Endothelial cell (in vitro differentiated cells): ENCODE measurements at regions not wholly inside any gene's neighbourhood (a gene's known extent, or its start where the extent isn't known, plus 50 kb on each side); places are given as distances from the start of the nearest gene placed in this dataset.

ENCODE experiments used
- DNase-seq: peaks from one replicate; pipeline ENCODE4 v3.0.0; 2021; ENCODE audit warnings: low spot score
- H3K27ac Mint-ChIP-seq: one replicate; pipeline ENCODE4 v1.8.0; 2021; ENCODE audit warnings: mixed read lengths, inconsistent platforms; ENCODE audit not compliant: unreplicated experiment
- H3K27me3 Mint-ChIP-seq: one replicate; pipeline ENCODE4 v1.8.0; 2021; ENCODE audit warnings: mild to moderate bottlenecking, moderate library complexity, mixed read lengths, inconsistent platforms; ENCODE audit not compliant: unreplicated experiment
- H3K36me3 Mint-ChIP-seq: one replicate; pipeline ENCODE4 v1.8.0; 2021; ENCODE audit warnings: mild to moderate bottlenecking, low read depth, mixed read lengths, inconsistent platforms; ENCODE audit not compliant: unreplicated experiment
- H3K4me1 Mint-ChIP-seq: one replicate; pipeline ENCODE4 v1.8.0; 2021; ENCODE audit warnings: mild to moderate bottlenecking, mixed read lengths, inconsistent platforms; ENCODE audit not compliant: unreplicated experiment
- H3K4me3 Mint-ChIP-seq: one replicate; pipeline ENCODE4 v1.8.0; 2021; ENCODE audit warnings: mild to moderate bottlenecking, mixed read lengths, inconsistent platforms; ENCODE audit not compliant: unreplicated experiment
- H3K9me3 Mint-ChIP-seq: one replicate; pipeline ENCODE4 v1.8.0; 2021; ENCODE audit warnings: mixed read lengths, inconsistent platforms; ENCODE audit not compliant: unreplicated experiment
- TF ChIP-seq, protein P1 (sequence below): fragments of 200-600 bp; sonication (generic); IDR thresholded peaks from one replicate; pipeline ENCODE4 v1.5.0; 2021; ENCODE audit warnings: antibody characterized with exemption; ENCODE audit not compliant: unreplicated experiment

DNA sequence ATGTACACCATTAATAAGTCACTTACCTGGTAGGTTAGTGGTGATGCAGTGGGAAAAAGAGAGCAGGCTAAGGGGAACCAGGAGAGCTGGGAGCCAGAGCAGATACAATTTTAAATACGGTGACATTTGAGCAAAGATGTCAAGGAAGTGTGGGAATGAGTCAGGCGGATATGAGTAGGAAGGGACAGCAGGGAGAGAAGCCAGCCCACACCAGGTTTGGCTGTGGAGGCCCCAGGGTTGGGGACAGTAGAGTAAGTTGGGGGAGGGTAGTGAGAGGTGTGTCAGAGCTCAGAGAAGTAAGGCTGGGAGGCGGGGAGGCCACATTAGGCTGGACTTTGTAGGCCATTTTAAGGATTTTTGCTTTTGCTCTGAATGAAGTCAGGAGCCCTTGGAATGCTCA, 482.0 kb downstream of the DISC1 start:
- no peak overlapping the region for H3K27ac Mint-ChIP-seq
- TF ChIP-seq, protein P1, sequence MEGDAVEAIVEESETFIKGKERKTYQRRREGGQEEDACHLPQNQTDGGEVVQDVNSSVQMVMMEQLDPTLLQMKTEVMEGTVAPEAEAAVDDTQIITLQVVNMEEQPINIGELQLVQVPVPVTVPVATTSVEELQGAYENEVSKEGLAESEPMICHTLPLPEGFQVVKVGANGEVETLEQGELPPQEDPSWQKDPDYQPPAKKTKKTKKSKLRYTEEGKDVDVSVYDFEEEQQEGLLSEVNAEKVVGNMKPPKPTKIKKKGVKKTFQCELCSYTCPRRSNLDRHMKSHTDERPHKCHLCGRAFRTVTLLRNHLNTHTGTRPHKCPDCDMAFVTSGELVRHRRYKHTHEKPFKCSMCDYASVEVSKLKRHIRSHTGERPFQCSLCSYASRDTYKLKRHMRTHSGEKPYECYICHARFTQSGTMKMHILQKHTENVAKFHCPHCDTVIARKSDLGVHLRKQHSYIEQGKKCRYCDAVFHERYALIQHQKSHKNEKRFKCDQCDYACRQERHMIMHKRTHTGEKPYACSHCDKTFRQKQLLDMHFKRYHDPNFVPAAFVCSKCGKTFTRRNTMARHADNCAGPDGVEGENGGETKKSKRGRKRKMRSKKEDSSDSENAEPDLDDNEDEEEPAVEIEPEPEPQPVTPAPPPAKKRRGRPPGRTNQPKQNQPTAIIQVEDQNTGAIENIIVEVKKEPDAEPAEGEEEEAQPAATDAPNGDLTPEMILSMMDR, result no peak
- peaks cover 1% of the 10 kb centered on the region for H3K27me3 Mint-ChIP-seq
- no peak overlapping the region for H3K4me3 Mint-ChIP-seq
- H3K9me3 Mint-ChIP-seq, result no peaks in the 10 kb centered on the region
- H3K4me1 Mint-ChIP-seq, result peaks cover 4% of the 10 kb centered on the region
- DNase-seq, result no peak
- H3K36me3 Mint-ChIP-seq, result no peaks in the 10 kb centered on the region

DNA sequence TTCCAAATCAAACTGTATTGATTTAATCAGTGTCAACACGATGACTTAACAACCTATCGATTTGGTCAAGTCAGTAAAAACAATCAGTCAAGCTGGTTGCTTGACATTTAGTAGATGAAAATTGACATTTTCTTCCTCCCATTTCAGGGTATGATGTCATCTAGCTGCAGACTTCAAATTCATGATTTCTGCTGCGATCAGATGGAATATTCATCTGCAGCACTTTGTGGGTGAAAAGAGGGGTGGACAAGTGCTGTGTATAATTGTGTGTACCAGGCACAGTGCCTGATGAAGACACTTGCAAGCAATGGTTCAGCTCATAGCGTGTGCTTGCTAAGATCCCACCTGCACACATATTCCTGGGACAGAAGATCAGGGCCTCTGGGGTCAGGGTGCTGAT, 479.8 kb downstream of the DISC1 start:
- H3K9me3 Mint-ChIP-seq, result no peaks in the 10 kb centered on the region
- H3K27me3 Mint-ChIP-seq, result peaks cover 3% of the 10 kb centered on the region
- no peak overlapping the region for H3K27ac Mint-ChIP-seq
- TF ChIP-seq, protein P1, result no peak
- H3K4me3 Mint-ChIP-seq, result no peak overlapping the region
- no peak for DNase-seq
- peaks cover 4% of the 10 kb centered on the region for H3K4me1 Mint-ChIP-seq
- H3K36me3 Mint-ChIP-seq, result no peaks in the 10 kb centered on the region

- Mint-ChIP-seq H3K4me3 (no peak overlapping the region), H3K27me3 (peaks cover 3% of the 10 kb centered on the region), H3K27ac (no peak overlapping the region), H3K9me3 (no peaks in the 10 kb centered on the region), H3K36me3 (no peaks in the 10 kb centered on the region), H3K4me1 (peaks cover 4% of the 10 kb centered on the region)
- DNase-seq, result no peak
- TF ChIP-seq, protein P1, result no peak
These were observed 479.0 kb downstream of the DISC1 start for GRCh38 chr1:232105561-232105960.

DNA sequence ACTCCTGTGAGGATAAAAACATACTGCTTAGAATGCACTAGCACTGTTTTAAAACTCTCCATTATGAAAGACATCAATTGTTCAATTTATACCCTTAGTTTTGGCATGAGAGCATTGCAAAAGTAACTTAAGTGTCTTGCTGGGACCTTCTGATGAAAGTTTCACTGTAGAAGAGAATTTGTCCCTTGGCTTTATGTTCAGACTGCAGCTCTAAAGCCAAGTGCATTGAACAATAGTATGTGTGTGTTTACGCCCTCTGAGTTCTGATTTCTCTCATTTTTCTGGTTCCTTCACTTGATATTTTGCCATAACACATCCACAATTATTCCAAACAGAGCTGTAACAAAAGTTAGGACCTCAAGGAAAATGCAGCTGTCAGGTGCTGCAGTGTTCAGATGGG, 474.6 kb downstream of the DISC1 start:
- DNase-seq, result no peak
- no peak overlapping the region for H3K4me3 Mint-ChIP-seq
- H3K36me3 Mint-ChIP-seq, result peaks cover 5% of the 10 kb centered on the region
- H3K27me3 Mint-ChIP-seq, result peaks cover 6% of the 10 kb centered on the region
- peaks cover 5% of the 10 kb centered on the region for H3K9me3 Mint-ChIP-seq
- no peak overlapping the region for H3K27ac Mint-ChIP-seq
- H3K4me1 Mint-ChIP-seq, result no peaks in the 10 kb centered on the region
- TF ChIP-seq, protein P1, result no peak

- peaks cover 5% of the 10 kb centered on the region for H3K9me3 Mint-ChIP-seq
- H3K36me3 Mint-ChIP-seq, result peaks cover 5% of the 10 kb centered on the region
- H3K4me3 Mint-ChIP-seq, result no peak overlapping the region
- H3K4me1 Mint-ChIP-seq, result no peaks in the 10 kb centered on the region
- peaks cover 3% of the 10 kb centered on the region for H3K27me3 Mint-ChIP-seq
- TF ChIP-seq, protein P1, result no peak
- no peak for DNase-seq
- no peak overlapping the region for H3K27ac Mint-ChIP-seq
These were observed 470.2 kb downstream of the DISC1 start for GRCh38 chr1:232096751-232097150.
